Lower leg skin (tissue), 4 donors: ENCODE measurements at regions not wholly inside any gene's neighbourhood (a gene's known extent, or its start where the extent isn't known, plus 50 kb on each side); places are given as distances from the start of the nearest gene placed in this dataset.
"Not testable (repeated sequence)": the region's sequence is repeated elsewhere in the genome, so short reads cannot be mapped to it uniquely, and the experiment has no call there.

ENCODE experiments used
- DNase-seq, 2 donors: peaks; one replicate each; pipeline ENCODE4 v3.0.0-alpha.2; 2019; ENCODE audit warnings: low spot score in 2 of 2
- H3K4me3 ChIP-seq: fragments of 200-600 bp; sonication (generic); 2 replicates; pipeline ENCODE4 v1.5.1; 2017; ENCODE audit warnings: mild to moderate bottlenecking, low read depth; ENCODE audit not compliant: poor library complexity, severe bottlenecking
- CTCF ChIP-seq, 3 donors: fragments of 450-650 bp; IDR thresholded peaks; one replicate each; pipeline ENCODE4 v1.5.1; 2016; ENCODE audit warnings: antibody characterized with exemption in 3 of 3, mild to moderate bottlenecking in 3 of 3, moderate library complexity in 2 of 3
- POLR2A ChIP-seq, 2 donors: fragments of 450-650 bp; IDR thresholded peaks; one replicate each; pipeline ENCODE4 v1.6.1; 2016 to 2017; ENCODE audit warnings: antibody characterized with exemption in 2 of 2, mild to moderate bottlenecking in 1 of 2, moderate library complexity in 1 of 2
- WGBS, 2 donors: methylation state at CpG; one replicate each; pipeline ENCODE4 v1.1.5; 2018; 5-methylcytosine and 5-hydroxymethylcytosine counted together
- intact Hi-C: fragments of 100-400 bp; cut with DNase I; formaldehyde crosslinking; loops from one replicate; pipeline ENCODE4 v1.15.0; 2023; ENCODE audit warnings: low total_unique reads

GRCh38 chr1:101121975-101122374 is 96.4 kb upstream of the DPH5 start:
- H3K4me3 ChIP-seq = no peak overlapping the region
- 73 to 79% methylated on average over 2 of the region's 2 CpGs for WGBS, 2 donors
- intact Hi-C loops = no loop called here
- TF ChIP-seq CTCF (IDR thresholded peaks at IDR 0.05) (no peak), POLR2A (IDR thresholded peaks at IDR 0.05) (no peak)
- no peak for DNase-seq

GRCh38 chr1:101121504-101121903 is 95.9 kb upstream of the DPH5 start:
- intact Hi-C loops = no loop called here
- no peak for DNase-seq
- H3K4me3 ChIP-seq = no peak overlapping the region
- 93 to 94% methylated on average over 1 of the region's 1 CpG for WGBS, 2 donors
- TF ChIP-seq POLR2A (IDR thresholded peaks at IDR 0.05) (no peak), CTCF (IDR thresholded peaks at IDR 0.05) (no peak)

- TF ChIP-seq POLR2A (IDR thresholded peaks at IDR 0.05) (no peak), CTCF (IDR thresholded peaks at IDR 0.05) (no peak)
- DNase-seq = no peak
- intact Hi-C loops = no loop called here
- no peak overlapping the region for H3K4me3 ChIP-seq
Observed at GRCh38 chr1:101120868-101121267, 95.3 kb upstream of the DPH5 start.

GRCh38 chr1:101119289-101119688 is 93.7 kb upstream of the DPH5 start:
- TF ChIP-seq CTCF (IDR thresholded peaks at IDR 0.05) (no peak), POLR2A (IDR thresholded peaks at IDR 0.05) (no peak)
- no peak for DNase-seq
- WGBS, 2 donors = 83 to 85% methylated on average over 4 of the region's 4 CpGs
- intact Hi-C loops = no loop called here
- H3K4me3 ChIP-seq = no peak overlapping the region

- TF ChIP-seq CTCF (IDR thresholded peaks at IDR 0.05) (no peak), POLR2A (IDR thresholded peaks at IDR 0.05) (no peak)
- no peak for DNase-seq
- intact Hi-C loops = no loop called here
- WGBS, 2 donors = 87 to 88% methylated on average over 3 of the region's 3 CpGs
- no peak overlapping the region for H3K4me3 ChIP-seq
Observed at GRCh38 chr1:101116006-101116405, 90.4 kb upstream of the DPH5 start.

GRCh38 chr1:101115112-101115511 is 89.5 kb upstream of the DPH5 start:
- intact Hi-C loops = no loop called here
- TF ChIP-seq CTCF (IDR thresholded peaks at IDR 0.05) (no peak), POLR2A (IDR thresholded peaks at IDR 0.05) (no peak)
- no peak overlapping the region for H3K4me3 ChIP-seq
- DNase-seq = no peak
- WGBS, 2 donors = 48 to 49% methylated on average over 1 of the region's 1 CpG

GRCh38 chr1:101114128-101114527 is 88.5 kb upstream of the DPH5 start:
- H3K4me3 ChIP-seq, DNase-seq, intact Hi-C loops: not testable (repeated sequence)
- 93 to 99% methylated on average over 2 of the region's 2 CpGs for WGBS, 2 donors
